Retinal pigment epithelial cell (primary cell): ENCODE measurements at regions not wholly inside any gene's neighbourhood (a gene's known extent, or its start where the extent isn't known, plus 50 kb on each side); places are given as distances from the start of the nearest gene placed in this dataset.
"Not testable (repeated sequence)": the region's sequence is repeated elsewhere in the genome, so short reads cannot be mapped to it uniquely, and the experiment has no call there.

Source experiments
- DNase-seq: peaks from one replicate; pipeline ENCODE4 v3.0.0-alpha.2; 2010; ENCODE audit warnings: low read depth
- H3K4me3 ChIP-seq: 2 replicates; pipeline ENCODE4 v1.5.1; 2011; ENCODE audit warnings: mild to moderate bottlenecking, low read length, control low read depth, moderate library complexity
- CTCF ChIP-seq: conservative IDR thresholded peaks from 2 replicates; pipeline ENCODE4 v1.5.1; 2011; ENCODE audit warnings: low read depth, low read length, control low read depth, inconsistent platforms

- no peak for TF ChIP-seq CTCF
- no peak overlapping the region for H3K4me3 ChIP-seq
- no peak for DNase-seq
Measured at GRCh38 chr18:4705894-4706293, 250.8 kb upstream of the DLGAP1 start.

DNA sequence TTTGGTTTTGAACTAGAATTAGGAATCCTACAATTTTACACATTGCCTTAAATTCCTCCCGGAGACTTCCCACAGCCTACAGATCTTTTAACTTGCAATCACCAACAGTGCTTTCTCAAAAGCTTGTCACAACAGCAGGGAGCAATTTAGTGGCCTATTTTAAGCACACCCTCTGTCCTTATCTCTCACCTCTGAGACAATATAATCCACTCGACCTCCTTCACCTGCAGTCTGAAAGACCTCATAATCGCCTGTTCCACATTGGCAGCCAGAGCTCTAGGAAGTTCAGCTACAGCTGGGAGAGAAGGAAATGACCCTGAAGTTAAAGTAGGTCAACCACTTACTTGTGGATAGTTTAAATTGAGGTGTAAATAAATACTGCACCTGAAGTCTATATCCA is 249.7 kb upstream of the DLGAP1 start:
- TF ChIP-seq CTCF: no peak
- H3K4me3 ChIP-seq: no peak overlapping the region
- DNase-seq: no peak

DNA sequence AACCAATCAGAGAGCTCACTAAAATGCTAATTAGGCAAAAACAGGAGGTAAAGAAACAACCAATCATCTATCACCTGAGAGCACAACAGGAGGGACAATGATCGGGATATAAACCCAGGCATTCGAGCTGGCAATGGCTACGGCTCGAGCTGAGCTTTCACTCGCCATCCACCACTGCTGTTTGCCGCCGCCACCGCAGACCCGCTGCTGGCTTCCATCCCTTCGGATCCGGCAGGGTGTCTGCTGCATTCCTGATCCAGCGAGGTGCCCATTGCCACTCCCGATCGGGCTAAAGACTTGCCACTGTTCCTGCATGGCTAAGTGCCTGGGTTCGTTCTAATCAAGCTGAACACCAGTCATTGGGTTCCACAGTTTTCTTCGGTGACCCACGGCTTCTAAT is 236.7 kb upstream of the DLGAP1 start:
- H3K4me3 ChIP-seq: no peak overlapping the region
- TF ChIP-seq CTCF: no peak
- no peak for DNase-seq

DNA sequence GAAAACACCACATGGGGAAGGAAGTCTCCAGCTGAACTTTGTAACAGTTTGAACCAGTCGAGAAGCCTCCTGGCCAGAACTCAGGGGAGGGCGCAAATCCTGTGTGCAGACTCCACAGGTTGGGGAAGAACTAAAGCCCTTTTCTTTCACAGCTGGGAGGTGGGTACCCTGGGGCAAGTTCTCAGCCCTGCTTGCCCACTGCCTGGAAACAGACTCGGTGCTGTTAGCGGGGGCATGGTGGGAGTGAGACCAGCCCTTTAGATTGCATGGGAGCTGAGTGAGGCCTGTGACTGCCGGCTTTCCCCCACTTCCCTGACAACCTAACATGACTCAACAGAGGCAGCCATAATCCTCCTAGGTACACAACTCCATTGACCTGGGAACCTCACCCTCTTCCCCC is 223.6 kb upstream of the DLGAP1 start:
- not testable (repeated sequence) for H3K4me3 ChIP-seq, DNase-seq

DNA sequence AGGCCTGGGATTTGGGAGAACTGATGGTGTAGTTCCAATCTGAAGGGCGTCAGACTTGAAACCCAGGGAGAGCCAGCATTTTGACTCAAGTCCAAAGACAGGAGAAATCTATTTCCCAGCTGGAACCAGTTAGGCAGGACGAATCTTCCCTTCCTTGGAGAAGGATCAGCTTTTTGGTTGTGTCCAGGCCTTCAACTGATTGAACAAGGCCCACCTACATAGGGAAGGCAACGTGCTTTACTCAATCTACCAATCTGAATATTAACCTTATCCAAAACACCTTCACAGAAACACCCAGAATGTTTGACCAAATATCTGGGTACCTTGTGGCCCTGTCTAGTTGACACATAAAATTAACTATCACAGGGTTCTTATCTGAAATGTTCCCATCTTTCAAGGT is 221.9 kb upstream of the DLGAP1 start:
- no peak overlapping the region for H3K4me3 ChIP-seq
- DNase-seq: no peak
- no peak for TF ChIP-seq CTCF

- no peak overlapping the region for H3K4me3 ChIP-seq
- DNase-seq: no peak
- TF ChIP-seq CTCF: no peak
Measured at GRCh38 chr18:4672162-4672561, 217.1 kb upstream of the DLGAP1 start.

GRCh38 chr18:4658804-4659203 is 203.7 kb upstream of the DLGAP1 start:
- no peak for DNase-seq
- no peak for TF ChIP-seq CTCF
- no peak overlapping the region for H3K4me3 ChIP-seq

- TF ChIP-seq CTCF: no peak
- DNase-seq: no peak
- H3K4me3 ChIP-seq: no peak overlapping the region
Measured at GRCh38 chr18:4653418-4653817, 198.3 kb upstream of the DLGAP1 start.
